ENCODE measurements at regions not wholly inside any gene's neighbourhood (a gene's known extent, or its start where the extent isn't known, plus 50 kb on each side); places are given as distances from the start of the nearest gene placed in this dataset.

DNA sequence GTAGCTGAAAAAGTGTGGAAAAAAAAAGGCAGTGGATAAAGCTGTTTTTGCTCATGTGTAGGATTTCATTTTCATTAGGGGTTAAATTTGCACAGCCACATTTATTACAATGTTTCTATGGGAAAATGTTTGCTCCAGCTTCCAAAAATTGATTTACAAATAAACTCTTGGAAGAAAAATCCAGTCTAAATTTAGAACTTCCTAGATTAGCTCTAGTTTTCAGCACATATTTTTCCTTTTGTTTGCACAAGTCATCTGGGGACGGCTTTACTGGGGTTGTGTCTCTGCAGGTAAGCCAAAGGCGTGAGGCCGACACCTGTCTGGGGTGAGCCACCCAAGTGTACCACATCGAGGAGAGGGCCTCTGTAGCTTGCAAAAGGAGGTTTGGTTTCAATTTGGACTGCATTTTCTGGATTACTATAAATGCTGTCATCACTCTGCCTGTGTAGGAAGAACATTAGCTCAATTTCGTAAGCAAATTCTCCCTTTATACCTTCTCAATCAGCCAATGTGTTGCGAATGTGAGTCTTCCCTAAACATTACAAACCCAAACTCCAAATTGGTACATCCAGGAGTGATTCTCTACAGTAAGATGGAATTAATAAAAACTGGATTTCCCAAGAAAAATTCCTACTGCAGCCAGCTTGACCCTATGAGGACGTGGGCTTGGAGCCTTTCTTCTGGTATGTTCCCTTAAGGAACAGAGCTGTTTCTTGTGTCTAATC lies 89.5 kb upstream of the ZNF438 start:
- CTCF ChIA-PET: no interaction called here
- H3K27me3 ChIP-seq (replicated peaks; ENCODE audit: control insufficient read depth, insufficient read depth, low read length): no peaks in the 10 kb centered on the region
- no peak overlapping the region for H3K4me3 ChIP-seq (ENCODE audit: low read depth, low read length)
- no TSS peak for BruUV-seq (replicated peaks)
- intact Hi-C loops (cut with micrococcal nuclease; ENCODE audit: unreplicated experiment): no loop called here
- no peak for DNase-seq
- Mint-ChIP-seq H3K4me1 (ENCODE audit: low read depth, unreplicated experiment) (no peaks in the 10 kb centered on the region), H3K4me3 (ENCODE audit: unreplicated experiment) (no peak overlapping the region), H3K27ac (ENCODE audit: unreplicated experiment) (no peak overlapping the region), H3K36me3 (ENCODE audit: insufficient read depth, unreplicated experiment) (no peaks in the 10 kb centered on the region), H3K27me3 (ENCODE audit: insufficient read depth, unreplicated experiment) (peaks cover 13% of the 10 kb centered on the region), H3K9me3 (ENCODE audit: unreplicated experiment) (no peaks in the 10 kb centered on the region)
- no peaks in the 10 kb centered on the region for H3K36me3 ChIP-seq (ENCODE audit: control insufficient read depth, insufficient read depth, low read length)
- TF ChIP-seq, protein P1, sequence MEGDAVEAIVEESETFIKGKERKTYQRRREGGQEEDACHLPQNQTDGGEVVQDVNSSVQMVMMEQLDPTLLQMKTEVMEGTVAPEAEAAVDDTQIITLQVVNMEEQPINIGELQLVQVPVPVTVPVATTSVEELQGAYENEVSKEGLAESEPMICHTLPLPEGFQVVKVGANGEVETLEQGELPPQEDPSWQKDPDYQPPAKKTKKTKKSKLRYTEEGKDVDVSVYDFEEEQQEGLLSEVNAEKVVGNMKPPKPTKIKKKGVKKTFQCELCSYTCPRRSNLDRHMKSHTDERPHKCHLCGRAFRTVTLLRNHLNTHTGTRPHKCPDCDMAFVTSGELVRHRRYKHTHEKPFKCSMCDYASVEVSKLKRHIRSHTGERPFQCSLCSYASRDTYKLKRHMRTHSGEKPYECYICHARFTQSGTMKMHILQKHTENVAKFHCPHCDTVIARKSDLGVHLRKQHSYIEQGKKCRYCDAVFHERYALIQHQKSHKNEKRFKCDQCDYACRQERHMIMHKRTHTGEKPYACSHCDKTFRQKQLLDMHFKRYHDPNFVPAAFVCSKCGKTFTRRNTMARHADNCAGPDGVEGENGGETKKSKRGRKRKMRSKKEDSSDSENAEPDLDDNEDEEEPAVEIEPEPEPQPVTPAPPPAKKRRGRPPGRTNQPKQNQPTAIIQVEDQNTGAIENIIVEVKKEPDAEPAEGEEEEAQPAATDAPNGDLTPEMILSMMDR (IDR thresholded peaks at IDR 0.05; ENCODE audit: insufficient read depth in 1 of 2, low read depth in 1 of 2, low read length in 1 of 2, severe bottlenecking in 1 of 2, unreplicated experiment in 1 of 2): no peak
- no peaks in the 10 kb centered on the region for H3K9me3 ChIP-seq
- H3K4me1 ChIP-seq: no peaks in the 10 kb centered on the region
- POLR2A ChIA-PET: interaction anchor here (0.8 kb wide), 1 partner anchor 13 kb away, joined by 3 read pairs; no protein-coding TSS in a partner anchor

GRCh38 chr10:31121757-31122577 lies 90.3 kb upstream of the ZNF438 start:
- H3K4me3 Mint-ChIP-seq (ENCODE audit: unreplicated experiment): no peak overlapping the region
- no peaks in the 10 kb centered on the region for H3K4me1 ChIP-seq
- H3K27me3 Mint-ChIP-seq (ENCODE audit: insufficient read depth, unreplicated experiment): peaks cover 13% of the 10 kb centered on the region
- BruUV-seq (replicated peaks): no TSS peak
- H3K9me3 Mint-ChIP-seq (ENCODE audit: unreplicated experiment): no peaks in the 10 kb centered on the region
- H3K4me3 ChIP-seq (ENCODE audit: low read depth, low read length): no peak overlapping the region
- TF ChIP-seq, protein P1 (IDR thresholded peaks at IDR 0.05; ENCODE audit: insufficient read depth in 1 of 2, low read depth in 1 of 2, low read length in 1 of 2, severe bottlenecking in 1 of 2, unreplicated experiment in 1 of 2): no peak
- intact Hi-C loops (cut with micrococcal nuclease; ENCODE audit: unreplicated experiment): no loop called here
- no peaks in the 10 kb centered on the region for H3K9me3 ChIP-seq
- H3K27me3 ChIP-seq (replicated peaks; ENCODE audit: control insufficient read depth, insufficient read depth, low read length): no peaks in the 10 kb centered on the region
- ChIA-PET POLR2A (interaction anchor here (0.6 kb wide), 1 partner anchor 12 kb away, joined by 3 read pairs; no protein-coding TSS in a partner anchor), CTCF (no interaction called here)
- no peak for DNase-seq
- H3K4me1 Mint-ChIP-seq (ENCODE audit: low read depth, unreplicated experiment): no peaks in the 10 kb centered on the region
- H3K27ac Mint-ChIP-seq (ENCODE audit: unreplicated experiment): no peak overlapping the region
- no peaks in the 10 kb centered on the region for H3K36me3 ChIP-seq (ENCODE audit: control insufficient read depth, insufficient read depth, low read length)
- no peaks in the 10 kb centered on the region for H3K36me3 Mint-ChIP-seq (ENCODE audit: insufficient read depth, unreplicated experiment)

GRCh38 chr10:31123946-31124345 lies 92.3 kb upstream of the ZNF438 start:
- H3K9me3 Mint-ChIP-seq (ENCODE audit: unreplicated experiment): no peaks in the 10 kb centered on the region
- no peaks in the 10 kb centered on the region for H3K9me3 ChIP-seq
- no peak overlapping the region for H3K4me3 Mint-ChIP-seq (ENCODE audit: unreplicated experiment)
- H3K27me3 ChIP-seq (replicated peaks; ENCODE audit: control insufficient read depth, insufficient read depth, low read length): no peaks in the 10 kb centered on the region
- no peaks in the 10 kb centered on the region for H3K4me1 ChIP-seq
- intact Hi-C loops (cut with micrococcal nuclease; ENCODE audit: unreplicated experiment): no loop called here
- TF ChIP-seq, protein P1 (IDR thresholded peaks at IDR 0.05; ENCODE audit: insufficient read depth in 1 of 2, low read depth in 1 of 2, low read length in 1 of 2, severe bottlenecking in 1 of 2, unreplicated experiment in 1 of 2): no peak
- no peak for DNase-seq
- POLR2A ChIA-PET: no interaction called here
- CTCF ChIA-PET: no interaction called here
- H3K36me3 Mint-ChIP-seq (ENCODE audit: insufficient read depth, unreplicated experiment): no peaks in the 10 kb centered on the region
- peaks cover 11% of the 10 kb centered on the region for H3K27me3 Mint-ChIP-seq (ENCODE audit: insufficient read depth, unreplicated experiment)
- H3K36me3 ChIP-seq (ENCODE audit: control insufficient read depth, insufficient read depth, low read length): no peaks in the 10 kb centered on the region
- no peaks in the 10 kb centered on the region for H3K4me1 Mint-ChIP-seq (ENCODE audit: low read depth, unreplicated experiment)
- no peak overlapping the region for H3K27ac Mint-ChIP-seq (ENCODE audit: unreplicated experiment)
- no peak overlapping the region for H3K4me3 ChIP-seq (ENCODE audit: low read depth, low read length)
- BruUV-seq (replicated peaks): no TSS peak
